ENCODE measurements at regions not wholly inside any gene's neighbourhood (a gene's known extent, or its start where the extent isn't known, plus 50 kb on each side); places are given as distances from the start of the nearest gene placed in this dataset.

DNA sequence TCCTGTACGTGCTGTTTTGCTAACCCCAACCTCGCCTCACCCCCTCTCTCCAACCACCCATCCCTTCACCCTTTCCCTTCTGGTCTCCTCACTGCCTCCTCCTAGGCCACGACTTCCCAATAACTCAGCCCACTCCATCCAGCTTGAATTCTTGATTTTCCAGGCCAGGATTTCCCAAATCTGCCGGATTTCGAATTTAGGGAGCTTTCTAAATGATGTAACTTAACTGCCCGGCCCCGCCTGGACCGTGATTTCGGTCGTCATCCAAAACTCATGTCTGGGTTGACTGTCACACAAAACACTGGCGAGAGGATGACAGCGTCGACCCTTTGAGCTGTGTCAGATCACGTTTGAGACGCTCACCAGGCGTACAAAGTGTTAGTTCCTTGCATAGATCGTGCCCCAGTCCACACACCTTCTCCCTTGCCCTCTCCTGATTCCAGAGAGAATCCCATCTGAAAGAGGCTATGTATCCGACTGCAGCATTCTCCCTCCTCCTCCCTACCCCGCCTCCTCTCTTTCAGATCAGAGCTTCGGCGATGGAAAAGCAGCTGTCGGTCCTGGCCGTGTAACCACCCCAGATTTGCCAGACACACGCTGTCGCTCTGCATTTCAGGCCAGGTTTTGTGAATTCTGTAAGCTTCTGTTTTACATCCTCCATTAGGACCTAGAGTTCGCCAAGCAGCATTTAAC, 168.2 kb downstream of the GPX5 start:
- peaks cover 5% of the 10 kb centered on the region for H3K4me1 Mint-ChIP-seq (ENCODE audit: low read depth)
- H3K9me3 Mint-ChIP-seq (ENCODE audit: low read depth), result peaks cover 2% of the 10 kb centered on the region
- peak overlapping the region; percentile 9 for H3K4me3 Mint-ChIP-seq (ENCODE audit: unreplicated experiment)
- H3K27ac Mint-ChIP-seq (ENCODE audit: unreplicated experiment), result peak overlapping the region; percentile 42
- peaks cover 73% of the 10 kb centered on the region for H3K27me3 Mint-ChIP-seq (ENCODE audit: low read depth)
- no peaks in the 10 kb centered on the region for H3K36me3 Mint-ChIP-seq (ENCODE audit: low read depth)
- TF ChIP-seq CTCF (IDR thresholded peaks at IDR 0.05), result no peak
- DNase-seq (ENCODE audit: low spot score), result no peak

GRCh38 chr6:28695715-28696114, 170.0 kb downstream of the GPX5 start:
- H3K4me3 Mint-ChIP-seq (ENCODE audit: unreplicated experiment), result no peak overlapping the region
- H3K9me3 Mint-ChIP-seq (ENCODE audit: low read depth), result peaks cover 2% of the 10 kb centered on the region
- H3K27me3 Mint-ChIP-seq (ENCODE audit: low read depth), result peaks cover 76% of the 10 kb centered on the region
- DNase-seq (ENCODE audit: low spot score), result no peak
- no peak for TF ChIP-seq CTCF (IDR thresholded peaks at IDR 0.05)
- H3K36me3 Mint-ChIP-seq (ENCODE audit: low read depth), result no peaks in the 10 kb centered on the region
- H3K27ac Mint-ChIP-seq (ENCODE audit: unreplicated experiment), result no peak overlapping the region
- peaks cover 5% of the 10 kb centered on the region for H3K4me1 Mint-ChIP-seq (ENCODE audit: low read depth)

DNA sequence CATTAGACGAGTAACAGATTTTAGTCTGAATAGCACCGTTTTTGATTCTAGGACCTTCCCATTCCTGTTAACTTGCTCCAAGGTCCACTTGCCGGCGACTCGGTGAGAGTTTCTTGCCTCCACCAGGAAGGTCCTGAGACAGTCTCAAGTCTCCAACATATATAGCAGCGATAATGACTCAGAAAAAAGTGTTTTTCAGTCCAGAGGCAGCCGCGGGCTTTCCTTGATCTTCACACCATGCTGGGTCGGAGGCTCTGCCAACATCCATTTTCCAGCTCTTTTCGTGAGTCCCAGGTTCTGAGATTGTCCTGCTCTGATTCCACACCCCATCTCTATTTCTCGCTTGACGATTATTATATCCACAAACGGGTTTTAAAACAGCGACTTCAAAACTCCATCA, 170.5 kb downstream of the GPX5 start:
- Mint-ChIP-seq H3K4me3 (ENCODE audit: unreplicated experiment) (no peak overlapping the region), H3K27ac (ENCODE audit: unreplicated experiment) (no peak overlapping the region), H3K9me3 (ENCODE audit: low read depth) (peaks cover 2% of the 10 kb centered on the region), H3K4me1 (ENCODE audit: low read depth) (peaks cover 5% of the 10 kb centered on the region), H3K27me3 (ENCODE audit: low read depth) (peaks cover 79% of the 10 kb centered on the region), H3K36me3 (ENCODE audit: low read depth) (no peaks in the 10 kb centered on the region)
- no peak for TF ChIP-seq CTCF (IDR thresholded peaks at IDR 0.05)
- DNase-seq (ENCODE audit: low spot score), result no peak

- Mint-ChIP-seq H3K36me3 (ENCODE audit: low read depth) (no peaks in the 10 kb centered on the region), H3K27me3 (ENCODE audit: low read depth) (peaks cover 78% of the 10 kb centered on the region), H3K9me3 (ENCODE audit: low read depth) (peaks cover 2% of the 10 kb centered on the region), H3K27ac (ENCODE audit: unreplicated experiment) (no peak overlapping the region), H3K4me3 (ENCODE audit: unreplicated experiment) (no peak overlapping the region), H3K4me1 (ENCODE audit: low read depth) (peaks cover 5% of the 10 kb centered on the region)
- TF ChIP-seq CTCF (IDR thresholded peaks at IDR 0.05), result no peak
- DNase-seq (ENCODE audit: low spot score), result no peak
Observed at GRCh38 chr6:28696682-28697081, 171.0 kb downstream of the GPX5 start.

GRCh38 chr6:28707387-28708282, 182.0 kb downstream of the GPX5 start:
- H3K4me3 Mint-ChIP-seq (ENCODE audit: unreplicated experiment), result no peak overlapping the region
- H3K27ac Mint-ChIP-seq (ENCODE audit: unreplicated experiment), result no peak overlapping the region
- H3K36me3 Mint-ChIP-seq (ENCODE audit: low read depth), result peaks cover 17% of the 10 kb centered on the region
- TF ChIP-seq CTCF (IDR thresholded peaks at IDR 0.05), result no peak
- peaks cover 25% of the 10 kb centered on the region for H3K27me3 Mint-ChIP-seq (ENCODE audit: low read depth)
- no peak for DNase-seq (ENCODE audit: low spot score)
- H3K4me1 Mint-ChIP-seq (ENCODE audit: low read depth), result peaks cover 11% of the 10 kb centered on the region
- H3K9me3 Mint-ChIP-seq (ENCODE audit: low read depth), result peaks cover 35% of the 10 kb centered on the region

All from chondrocyte (in vitro differentiated cells).